ENCODE measurements at regions not wholly inside any gene's neighbourhood (a gene's known extent, or its start where the extent isn't known, plus 50 kb on each side); places are given as distances from the start of the nearest gene placed in this dataset.

DNA sequence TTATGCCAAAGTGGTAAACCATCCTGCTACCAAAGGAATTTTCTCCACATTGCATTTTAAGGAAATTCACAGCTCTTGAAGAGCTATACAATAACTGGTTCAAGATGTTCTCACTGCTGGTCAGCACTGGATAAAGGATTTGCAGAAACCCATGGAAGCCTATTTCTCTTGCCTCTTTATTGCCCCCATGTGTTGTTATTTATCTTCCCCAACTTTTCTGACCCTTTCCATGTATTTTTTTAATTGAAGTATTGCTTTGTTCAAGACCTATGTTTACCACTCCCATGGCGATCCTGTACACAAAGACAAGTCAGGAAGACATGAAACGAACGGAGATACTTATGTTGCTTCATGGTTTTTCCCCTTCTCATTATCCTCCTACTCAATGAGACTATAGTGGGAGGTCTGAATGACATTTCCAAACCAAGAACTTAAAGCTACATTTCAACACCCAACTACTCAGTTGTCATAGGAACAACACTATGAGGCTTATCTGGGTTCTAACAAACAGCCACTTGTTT lies 566.4 kb upstream of the DIPK2B start:
- DNase-seq = no peak

DNA sequence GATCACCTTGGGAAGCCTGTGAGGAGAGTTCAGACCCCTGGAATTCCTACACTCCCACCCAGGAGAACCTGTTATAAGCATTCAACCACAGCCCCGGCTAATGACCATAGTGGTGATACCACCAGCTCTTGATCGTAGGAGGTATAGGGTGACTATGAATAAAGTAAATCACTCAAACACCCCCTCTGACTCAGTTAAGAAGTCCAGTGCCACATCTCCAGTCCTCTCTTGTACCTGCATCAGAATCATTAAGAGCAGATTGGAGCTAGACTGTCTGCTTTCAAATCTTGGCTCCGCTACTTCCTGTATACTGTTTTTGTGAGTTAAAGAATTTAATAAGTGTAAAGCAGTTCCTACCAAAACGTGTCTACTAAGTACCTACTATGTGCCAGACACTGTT lies 565.1 kb upstream of the DIPK2B start:
- DNase-seq = no peak

DNA sequence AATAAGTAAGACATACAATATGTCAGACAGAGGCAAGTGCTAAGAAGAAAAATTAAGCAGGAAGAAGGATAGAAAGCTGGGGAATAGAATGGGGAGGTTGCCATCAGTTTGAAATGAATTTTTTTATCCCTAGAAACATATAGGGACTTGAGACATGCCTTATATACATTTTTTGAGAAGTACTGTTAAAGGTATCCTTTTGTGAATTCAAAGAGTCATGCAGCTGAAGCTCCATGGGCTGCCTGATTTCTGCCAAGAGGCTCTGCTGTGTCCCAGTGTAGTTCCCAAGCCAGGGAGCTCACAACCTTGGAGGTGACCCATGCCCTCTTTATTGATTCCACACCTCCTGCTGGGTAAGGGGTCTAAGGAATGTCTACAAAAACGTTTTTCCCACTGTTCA lies 564.6 kb upstream of the DIPK2B start:
- no peak for DNase-seq

DNA sequence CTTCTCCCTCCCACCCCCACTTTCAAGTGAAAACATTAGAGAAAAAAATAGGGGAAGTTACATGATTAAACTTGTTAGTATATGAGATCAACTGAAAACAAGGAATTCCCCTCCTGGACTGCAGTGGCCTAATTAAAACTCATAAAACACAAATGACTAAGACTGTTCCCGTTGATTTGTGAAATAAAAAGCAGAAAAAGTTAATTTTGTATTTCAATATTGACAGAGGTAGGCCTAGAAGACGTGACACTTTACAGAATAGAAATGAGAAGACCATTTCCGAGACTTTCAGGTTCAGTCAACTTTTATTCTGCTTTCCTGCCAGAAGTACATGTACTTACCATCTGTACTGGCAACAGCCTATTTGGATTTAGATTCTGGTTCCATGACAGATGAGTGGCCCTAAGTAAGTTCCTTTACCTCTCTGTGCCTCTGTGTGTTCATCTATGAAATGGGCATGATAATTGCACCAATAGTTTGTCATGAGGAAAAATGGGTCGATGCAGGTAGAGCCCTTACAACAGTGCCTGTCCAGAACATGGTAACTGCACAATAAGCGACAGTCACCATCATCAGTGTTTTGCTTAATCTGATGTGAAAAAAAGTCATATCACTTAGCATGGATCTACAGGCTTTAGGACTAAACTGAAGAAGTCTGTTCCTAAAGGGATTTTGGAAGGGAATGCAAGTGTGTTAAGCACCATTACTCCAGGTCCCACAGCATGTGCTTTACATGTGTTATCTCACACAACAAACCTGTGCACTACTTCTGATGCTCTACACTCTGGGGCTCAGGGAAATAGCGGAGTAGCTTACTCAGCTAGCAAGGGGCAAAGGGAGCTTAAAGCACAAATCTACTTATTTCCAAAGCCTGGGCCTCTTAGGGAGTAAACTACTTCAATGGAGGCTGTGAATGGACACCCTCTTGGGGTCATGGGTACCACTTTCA lies 562.3 kb upstream of the DIPK2B start:
- DNase-seq = no peak

DNA sequence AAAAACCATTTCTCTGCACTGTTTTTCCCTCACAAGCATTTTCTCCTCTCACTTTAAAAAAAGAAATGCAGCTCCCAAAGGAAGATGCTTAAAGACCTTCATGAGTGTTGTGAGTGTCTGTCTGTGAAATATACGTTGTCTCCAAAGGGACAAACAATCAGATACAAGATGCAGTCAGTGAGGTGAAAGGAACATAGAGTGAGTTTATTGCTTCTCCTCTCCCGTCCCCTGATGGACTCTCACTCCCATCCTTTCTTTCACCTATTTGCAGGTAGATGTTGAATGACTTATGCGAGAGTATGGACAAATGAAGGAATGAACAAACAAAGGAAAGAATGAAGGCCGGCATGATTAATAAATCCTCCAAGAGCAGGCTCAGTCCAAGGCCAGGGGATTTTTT lies 561.2 kb upstream of the DIPK2B start:
- DNase-seq = no peak

GRCh38 chrX:45760187-45760742 lies 559.6 kb upstream of the DIPK2B start:
- no peak for DNase-seq

DNA sequence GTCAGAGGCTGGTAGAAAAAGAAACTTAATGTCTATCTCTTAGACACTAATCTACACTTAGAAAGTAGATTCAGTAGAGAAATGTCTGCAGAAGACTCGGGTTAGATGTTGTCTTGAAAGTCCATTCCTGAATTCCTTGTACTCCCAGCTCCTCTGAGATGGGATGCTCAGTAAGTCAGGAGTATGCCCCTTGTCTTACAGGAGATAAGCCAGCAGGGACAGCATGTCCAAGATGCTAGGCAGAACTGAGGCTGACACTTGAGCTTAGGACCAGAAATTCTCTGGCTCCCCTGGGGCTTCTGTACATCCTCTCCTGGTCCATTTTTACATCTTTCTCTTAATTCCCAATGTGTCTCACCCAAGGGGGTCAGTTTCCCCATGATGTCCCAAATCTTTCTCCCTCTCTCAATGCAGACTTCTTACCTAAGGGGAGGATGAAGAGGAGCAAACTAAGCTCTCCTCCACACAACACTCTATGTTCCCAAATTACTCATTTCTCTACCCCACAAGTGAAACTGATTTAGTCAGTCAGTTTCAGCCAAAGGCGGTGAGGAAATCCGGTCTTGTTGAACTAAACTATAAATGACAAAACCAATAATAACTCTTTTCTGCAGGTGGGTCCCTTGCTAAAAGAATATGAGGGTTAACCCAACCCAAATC lies 558.2 kb upstream of the DIPK2B start:
- DNase-seq = no peak

GRCh38 chrX:45758319-45758718 lies 557.6 kb upstream of the DIPK2B start:
- DNase-seq = no peak

DNA sequence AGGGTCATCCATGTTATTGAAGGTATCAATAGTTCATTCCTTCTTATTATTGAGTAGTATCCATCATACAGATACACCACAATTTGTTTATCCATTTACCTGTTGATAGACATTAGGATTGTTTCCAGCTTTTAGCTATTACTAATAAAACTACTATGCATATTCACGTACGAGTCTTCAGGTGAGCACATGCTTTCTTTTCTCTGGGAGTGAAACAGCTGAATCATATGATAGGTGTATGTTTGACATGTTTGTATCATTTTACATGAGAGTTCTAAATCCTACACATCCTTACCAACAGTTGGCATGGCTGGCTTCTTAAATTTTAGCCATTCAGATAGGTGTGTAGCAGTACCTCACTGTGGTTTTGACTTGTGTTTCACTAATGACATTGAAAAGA lies 556.6 kb upstream of the DIPK2B start:
- DNase-seq = no peak

DNA sequence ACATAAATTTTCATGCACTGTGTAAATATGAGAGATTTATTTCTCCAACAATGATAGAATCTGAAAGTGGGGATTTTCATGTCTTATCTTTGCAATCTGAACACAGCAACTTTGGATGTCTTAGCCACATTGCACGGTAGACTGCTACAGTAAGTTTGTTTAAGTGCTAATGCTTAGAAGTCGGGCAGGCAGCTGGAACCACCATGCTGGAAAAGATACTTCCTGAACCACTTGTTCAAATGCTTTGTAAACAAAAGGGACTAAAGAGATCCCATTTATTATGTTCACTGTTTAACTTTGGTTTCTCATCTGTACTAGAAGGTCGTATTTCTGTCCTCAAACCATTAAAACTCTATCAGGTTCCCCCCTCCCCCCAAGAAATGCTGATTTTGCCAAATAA lies 555.9 kb upstream of the DIPK2B start:
- no peak for DNase-seq

DNA sequence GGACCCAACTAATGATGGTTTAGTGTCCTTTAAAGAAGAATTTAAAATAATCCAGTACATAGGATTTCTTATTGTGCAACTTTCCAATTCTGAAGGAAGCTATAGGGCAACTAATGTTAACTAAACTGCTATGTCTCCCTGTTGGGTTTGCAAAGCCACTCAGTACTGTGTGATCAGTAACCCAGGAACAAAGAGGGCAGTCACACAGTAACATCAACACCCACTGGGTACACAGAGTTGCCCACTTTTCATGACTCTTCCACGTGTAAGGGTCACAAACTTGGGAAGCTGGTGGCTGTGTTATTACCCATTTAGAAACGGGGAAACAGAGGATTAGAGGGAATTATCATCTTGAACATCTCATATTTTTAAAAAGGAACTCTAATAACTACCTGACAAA lies 555.0 kb upstream of the DIPK2B start:
- DNase-seq = no peak

DNA sequence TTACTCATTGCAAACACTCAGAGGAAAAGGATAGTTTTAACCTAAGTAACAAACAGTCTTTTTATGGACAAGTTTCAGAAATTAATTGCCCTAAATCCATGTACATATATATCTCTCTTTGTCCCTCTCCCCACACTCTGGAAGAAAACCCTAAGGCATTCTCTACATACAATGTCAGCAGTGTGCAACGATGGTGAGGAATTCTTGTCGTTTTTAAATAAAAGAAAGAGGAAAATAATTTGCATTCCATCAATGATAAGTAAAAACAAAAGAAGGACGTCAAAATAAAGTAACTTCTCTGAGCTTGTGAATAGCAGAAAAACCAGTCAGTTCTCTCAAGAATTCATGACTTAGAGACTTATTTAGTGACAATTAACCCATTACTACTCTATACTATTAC lies 550.5 kb upstream of the DIPK2B start:
- DNase-seq = no peak

- DNase-seq = no peak
Observed at GRCh38 chrX:45750639-45751038, 550.0 kb upstream of the DIPK2B start.

DNA sequence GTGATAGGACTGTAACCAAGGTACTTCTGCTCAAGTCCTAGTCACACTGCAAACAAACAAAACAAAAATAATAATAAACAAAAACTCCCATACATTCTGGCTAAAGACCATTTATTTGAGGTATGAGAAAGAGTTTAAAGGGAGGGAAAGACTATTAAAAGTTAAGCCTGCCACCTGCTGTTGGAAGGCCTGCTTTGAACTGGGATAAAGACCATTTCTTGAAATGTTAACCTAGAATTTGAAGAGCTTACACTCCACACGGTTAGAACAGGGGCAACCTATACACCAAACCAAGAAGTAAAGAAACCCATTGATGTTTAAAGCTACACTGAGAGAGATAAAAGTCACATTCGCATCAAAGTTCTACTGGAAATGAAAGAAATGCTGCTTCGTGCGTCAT lies 548.7 kb upstream of the DIPK2B start:
- no peak for DNase-seq

DNA sequence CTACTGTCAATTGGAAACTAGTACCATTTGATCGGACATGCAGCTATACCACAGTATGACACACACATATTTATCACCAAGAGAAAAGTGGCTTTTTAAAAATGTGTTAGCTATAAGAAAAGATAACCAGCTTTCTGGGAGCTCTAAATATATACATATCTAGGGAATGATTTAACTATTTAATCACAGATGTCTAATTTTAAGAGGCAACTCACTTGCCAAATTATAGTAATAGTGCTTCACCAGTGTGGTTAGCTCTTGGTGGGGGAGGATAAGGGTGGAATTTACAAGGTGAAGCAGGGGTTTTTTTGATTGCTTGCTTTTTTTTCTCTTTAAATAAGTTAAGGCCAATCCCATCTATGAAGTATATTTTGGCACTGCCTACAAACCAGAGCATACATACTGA lies 547.7 kb upstream of the DIPK2B start:
- DNase-seq = no peak

- DNase-seq = no peak
Observed at GRCh38 chrX:45747905-45748304, 547.2 kb upstream of the DIPK2B start.

- no peak for DNase-seq
Observed at GRCh38 chrX:45745479-45745878, 544.8 kb upstream of the DIPK2B start.

DNA sequence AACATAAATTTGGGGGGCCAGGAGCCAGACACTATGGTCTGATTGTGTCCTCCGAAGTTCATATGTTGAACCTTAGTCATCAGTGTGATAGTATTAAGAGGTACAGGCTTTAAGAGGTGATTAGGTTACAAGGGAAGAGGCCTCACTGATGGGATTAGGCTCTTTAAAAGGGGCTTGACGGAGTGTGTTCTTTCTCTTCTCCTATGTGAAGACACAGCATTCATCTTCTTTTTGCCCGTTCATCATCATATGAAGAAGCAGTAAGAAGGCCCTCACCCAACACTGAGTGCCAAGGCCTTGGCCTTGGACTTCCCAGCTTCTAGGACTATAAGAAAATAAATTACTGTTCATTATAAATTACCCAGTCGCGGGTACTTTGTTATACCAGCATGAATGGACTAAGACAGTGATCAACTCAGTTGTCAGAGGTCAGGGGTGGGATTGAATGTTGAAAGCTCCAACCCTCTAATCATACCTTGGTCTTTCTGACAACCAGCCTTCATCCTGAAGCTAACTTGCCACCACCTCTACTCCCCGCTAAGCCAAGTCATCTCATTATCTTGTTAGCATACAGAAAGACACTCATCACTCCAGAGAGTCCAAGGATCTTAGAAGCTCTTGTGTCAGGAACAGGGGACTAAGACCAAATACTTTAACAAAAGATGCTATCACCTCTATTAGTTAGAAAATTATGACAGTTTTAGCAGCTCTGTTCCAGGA lies 543.4 kb upstream of the DIPK2B start:
- DNase-seq = no peak

DNA sequence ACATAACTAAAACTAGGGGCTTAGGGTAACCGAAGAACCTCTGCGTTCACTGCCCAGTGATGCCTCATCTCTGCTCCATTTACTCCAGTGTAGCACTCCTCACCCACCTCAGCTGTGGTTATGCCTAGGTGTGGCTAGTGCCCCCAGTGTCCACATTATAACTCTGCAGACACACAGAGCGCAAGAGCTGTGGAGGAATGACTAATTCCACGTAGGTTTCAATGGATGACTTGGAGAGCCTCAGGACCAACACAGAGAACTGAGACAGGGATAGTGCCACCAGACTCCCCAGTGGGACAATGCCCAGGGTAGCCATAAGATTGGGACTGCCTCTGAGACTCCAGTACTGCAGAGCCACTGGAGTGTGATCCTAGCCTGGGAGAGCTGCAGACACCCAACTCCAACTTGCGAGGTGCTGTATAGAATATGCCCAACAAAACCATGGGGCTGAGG lies 542.4 kb upstream of the DIPK2B start:
- DNase-seq = no peak

DNA sequence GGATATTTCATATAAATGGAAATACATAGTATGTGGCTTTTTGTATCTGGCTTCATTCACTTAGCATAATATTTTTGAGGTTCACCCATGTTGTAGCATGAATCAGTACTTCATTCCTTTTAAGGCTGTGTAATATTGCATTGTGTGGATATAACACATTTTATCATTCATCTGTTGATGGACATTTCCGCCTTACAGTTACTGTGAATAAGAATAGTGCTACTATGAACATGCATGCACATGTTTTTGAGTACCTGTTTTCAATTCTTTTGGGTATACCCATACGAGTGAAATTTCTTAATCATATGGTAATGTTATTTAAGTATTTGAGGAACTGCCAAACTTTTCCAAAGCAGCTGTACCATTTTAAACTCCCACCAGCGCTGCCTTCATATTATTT lies 539.6 kb upstream of the DIPK2B start:
- DNase-seq = no peak

DNA sequence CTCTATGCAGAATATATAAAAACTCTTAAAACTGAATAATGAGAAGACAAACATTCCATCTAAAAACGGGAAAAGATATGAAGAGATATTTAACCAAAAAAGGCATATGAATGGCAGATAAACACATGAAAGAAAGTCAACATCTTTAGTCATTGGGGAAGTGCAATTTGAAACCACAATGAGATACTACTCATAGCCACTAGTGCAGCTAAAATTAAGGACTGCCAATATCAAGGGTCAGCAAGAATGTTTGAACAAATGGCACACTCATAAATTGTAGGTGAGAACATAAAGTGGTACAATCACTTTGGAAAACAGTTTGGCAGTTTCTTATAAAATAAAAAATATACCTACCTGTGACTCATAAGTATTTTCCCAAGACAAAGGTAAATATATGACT lies 534.9 kb upstream of the DIPK2B start:
- DNase-seq = no peak

DNA sequence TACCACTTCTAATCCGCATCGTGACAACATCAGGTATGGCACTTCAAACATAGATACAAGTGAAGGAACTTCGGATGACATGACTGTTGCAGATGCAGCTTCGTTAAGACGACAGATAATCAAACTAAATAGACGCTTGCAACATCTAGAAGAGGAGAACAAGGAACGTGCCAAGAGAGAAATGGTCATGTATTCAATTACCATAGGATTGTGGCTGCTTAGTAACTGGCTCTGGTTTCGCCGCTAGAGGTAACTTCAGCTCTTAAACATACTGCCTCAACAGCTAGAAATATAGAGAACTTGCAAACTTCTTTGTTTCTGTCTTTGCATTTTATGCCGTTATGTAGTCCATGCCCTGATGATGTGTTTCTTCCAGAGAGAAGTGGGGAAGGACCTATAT lies 530.8 kb upstream of the DIPK2B start:
- no peak for DNase-seq

DNA sequence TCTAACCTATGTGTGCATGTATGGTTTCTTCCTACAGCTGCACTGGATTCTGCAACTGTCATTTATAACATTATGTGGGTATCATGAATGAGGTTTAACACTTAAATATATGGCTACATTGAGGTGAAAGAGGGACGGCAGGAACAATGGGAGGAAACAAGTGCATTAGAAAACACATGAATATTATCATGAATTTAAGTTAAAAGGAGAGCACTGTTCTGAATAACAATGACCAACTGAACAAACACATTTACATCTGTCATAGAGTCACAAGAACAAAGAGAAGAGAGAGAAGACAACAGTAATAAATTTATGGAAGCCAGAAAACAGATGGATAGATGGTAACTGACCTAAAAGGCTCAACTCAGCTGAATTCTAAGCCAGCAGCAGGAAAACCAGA lies 527.1 kb upstream of the DIPK2B start:
- DNase-seq = no peak

Data from NCI-H2171 (cell line).